Glomerular visceral epithelial cell (primary cell): ENCODE measurements at regions not wholly inside any gene's neighbourhood (a gene's known extent, or its start where the extent isn't known, plus 50 kb on each side); places are given as distances from the start of the nearest gene placed in this dataset.

Experiments
- DNase-seq: peaks from one replicate; pipeline ENCODE4 v3.0.0-alpha.2; 2016; ENCODE audit errors: extremely low spot score

GRCh38 chr5:152270096-152270495 lies 135.0 kb downstream of the NMUR2 start:
- no peak for DNase-seq

GRCh38 chr5:152269533-152269932 lies 135.5 kb downstream of the NMUR2 start:
- no peak for DNase-seq

GRCh38 chr5:152264645-152265254 lies 140.3 kb downstream of the NMUR2 start:
- no peak for DNase-seq

DNA sequence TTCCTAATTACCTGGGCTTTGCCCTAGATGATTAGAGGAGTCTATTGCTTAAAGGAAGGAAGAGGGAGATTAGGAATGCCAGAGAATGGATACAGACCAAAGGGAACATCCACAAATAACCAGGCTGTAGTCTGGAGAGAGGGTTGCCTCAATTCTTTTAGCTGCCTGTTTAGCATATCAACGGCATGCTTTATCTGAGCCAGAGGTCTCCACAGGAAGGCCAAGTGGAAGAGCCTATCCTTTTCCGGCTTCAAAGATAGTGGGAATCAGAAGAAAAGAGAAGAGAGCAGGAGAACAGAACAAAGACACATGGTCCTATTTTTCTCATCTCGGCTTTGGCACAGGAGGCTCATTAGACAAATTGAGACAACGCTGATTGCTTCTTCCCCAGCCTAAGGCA lies 142.4 kb downstream of the NMUR2 start:
- no peak for DNase-seq

- no peak for DNase-seq
These were observed 144.1 kb downstream of the NMUR2 start for GRCh38 chr5:152260940-152261339.

DNA sequence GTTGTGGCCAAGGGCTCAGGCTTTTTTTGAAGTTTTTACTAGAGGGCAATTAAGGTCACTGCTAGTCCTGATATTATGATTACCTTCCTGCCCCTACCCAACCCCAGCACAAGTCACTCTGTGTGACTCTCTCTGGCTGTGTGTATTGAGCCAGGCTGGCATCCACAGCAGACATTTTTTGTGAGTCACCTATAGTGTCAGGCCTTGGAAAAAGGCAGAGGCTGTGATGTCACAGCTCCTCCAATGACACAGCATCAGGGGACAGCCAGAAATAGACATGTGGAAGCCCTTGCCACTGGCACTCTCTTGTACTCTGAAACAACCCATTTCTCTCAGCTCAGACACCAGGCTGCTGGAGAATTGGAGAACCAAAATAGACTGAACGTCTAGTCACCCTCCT lies 145.4 kb downstream of the NMUR2 start:
- DNase-seq, result no peak

DNA sequence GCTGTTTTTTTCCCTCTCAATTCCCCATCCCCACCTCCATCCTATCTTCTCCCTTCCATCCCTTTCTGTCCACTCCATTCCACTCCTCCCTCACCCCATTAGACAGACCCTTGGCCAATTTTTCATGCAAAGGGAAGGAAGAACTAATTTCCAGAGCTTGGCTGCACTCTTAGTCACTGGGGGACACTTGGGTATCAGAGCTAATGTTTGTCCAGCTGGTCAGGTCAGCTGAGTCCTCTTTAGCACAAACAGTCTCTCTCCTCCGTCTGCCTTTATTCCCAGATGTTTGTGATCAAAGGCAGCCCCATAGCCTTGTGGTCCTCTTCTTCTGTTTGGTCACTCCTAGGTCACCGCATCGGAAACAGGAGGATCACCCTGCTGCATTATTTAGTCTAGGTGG lies 148.5 kb downstream of the NMUR2 start:
- no peak for DNase-seq

DNA sequence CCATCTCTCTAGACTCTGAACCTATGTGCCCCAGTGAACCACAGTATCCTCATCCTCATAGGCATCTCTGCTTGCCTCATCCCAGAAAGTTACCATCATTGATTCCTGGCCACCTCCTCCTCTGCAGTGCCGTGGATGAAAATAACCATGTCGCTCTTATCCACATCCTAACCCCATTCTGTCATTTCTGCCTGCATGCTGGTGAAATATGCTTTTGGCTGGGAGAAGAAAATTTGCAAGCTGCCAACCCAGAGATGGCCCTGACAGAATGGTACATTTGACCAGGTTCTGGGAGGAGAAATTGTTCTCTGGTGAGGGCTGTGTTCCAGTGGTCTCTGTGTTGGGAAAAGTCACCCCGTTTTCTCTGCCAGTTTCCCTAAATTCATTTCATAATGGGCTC lies 149.7 kb downstream of the NMUR2 start:
- DNase-seq, result no peak

GRCh38 chr5:152247850-152248385 lies 157.2 kb downstream of the NMUR2 start:
- DNase-seq, result no peak

GRCh38 chr5:152246401-152246800 lies 158.7 kb downstream of the NMUR2 start:
- DNase-seq, result peak; percentile 20

DNA sequence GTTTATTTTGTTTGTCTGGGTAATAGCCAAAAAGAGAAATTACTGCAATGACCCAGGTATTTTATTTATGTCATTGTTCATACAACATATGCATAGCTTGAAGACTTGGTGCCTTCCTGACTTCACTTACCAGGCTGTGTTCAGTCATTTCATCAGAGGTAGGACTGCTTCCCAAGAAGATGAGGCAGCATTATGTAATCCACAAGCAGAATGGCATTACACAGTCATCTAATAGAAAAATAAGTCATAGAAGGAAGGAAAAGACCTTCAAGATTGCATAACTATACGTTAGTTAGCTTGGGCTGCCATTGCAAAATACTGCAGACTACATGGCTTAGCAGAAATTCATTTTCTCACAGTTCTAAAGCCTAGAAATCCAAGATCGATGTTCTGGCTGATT lies 167.5 kb downstream of the NMUR2 start:
- DNase-seq, result no peak

DNA sequence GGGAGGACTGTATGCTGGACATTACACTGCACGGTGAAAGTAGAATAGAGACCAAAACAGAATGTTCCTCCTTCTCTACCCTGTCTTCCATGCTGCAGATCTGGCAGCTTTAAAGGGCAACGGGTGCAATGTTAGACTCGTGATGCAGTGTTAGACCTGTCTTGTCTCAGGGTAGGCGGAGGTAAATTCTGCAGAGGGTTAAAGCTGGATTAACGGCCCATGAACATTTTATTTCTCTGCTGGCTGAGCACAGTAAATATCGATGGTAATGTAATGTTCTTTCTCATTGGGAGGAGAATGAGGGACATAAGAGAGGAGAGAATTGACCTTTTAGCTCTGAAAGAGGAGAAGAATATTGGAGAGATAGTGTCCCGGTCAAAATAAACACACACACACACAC lies 178.9 kb downstream of the NMUR2 start:
- DNase-seq, result no peak

- no peak for DNase-seq
These were observed 183.1 kb downstream of the NMUR2 start for GRCh38 chr5:152221721-152222629.

GRCh38 chr5:152218694-152219093 lies 186.4 kb downstream of the NMUR2 start:
- no peak for DNase-seq

GRCh38 chr5:152205804-152206203 lies 199.3 kb downstream of the NMUR2 start:
- no peak for DNase-seq

- DNase-seq, result no peak
These were observed 202.8 kb downstream of the NMUR2 start for GRCh38 chr5:152202321-152202720.

DNA sequence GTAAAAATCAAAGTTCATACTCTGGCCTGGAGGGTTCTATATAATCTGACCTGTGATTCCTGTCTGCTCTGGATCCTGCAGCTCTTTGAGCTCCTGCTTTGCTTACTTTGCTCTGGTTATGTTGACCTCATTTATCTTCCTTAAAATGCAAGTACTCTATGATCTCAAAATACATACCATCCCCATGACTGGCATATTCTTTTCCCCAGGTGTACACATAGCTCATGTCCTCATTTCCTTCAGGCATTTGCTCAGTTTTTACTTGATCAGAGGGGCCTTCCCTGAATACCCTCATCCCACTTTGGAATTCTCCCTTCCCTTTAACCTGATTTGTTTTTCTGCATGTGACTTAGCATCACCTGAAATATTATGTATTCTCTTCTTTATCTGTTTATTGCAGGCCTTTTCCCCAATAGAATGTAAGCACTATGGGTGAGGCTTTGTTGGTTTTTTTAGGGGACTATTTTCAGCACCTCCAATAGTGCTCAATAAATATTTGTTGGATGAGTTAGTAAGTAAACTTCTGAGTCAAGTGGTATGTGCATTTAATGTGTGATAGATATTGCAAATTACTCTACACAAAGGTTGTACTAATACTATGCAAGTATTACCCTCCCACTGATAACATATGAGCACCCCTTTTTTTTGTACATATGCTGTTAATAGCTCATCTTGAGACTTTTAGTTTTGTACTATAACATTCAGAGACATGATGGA lies 211.5 kb downstream of the NMUR2 start:
- no peak for DNase-seq

- no peak for DNase-seq
These were observed 216.8 kb downstream of the NMUR2 start for GRCh38 chr5:152188251-152188650.

GRCh38 chr5:152187668-152188067 lies 217.4 kb downstream of the NMUR2 start:
- DNase-seq, result no peak

DNA sequence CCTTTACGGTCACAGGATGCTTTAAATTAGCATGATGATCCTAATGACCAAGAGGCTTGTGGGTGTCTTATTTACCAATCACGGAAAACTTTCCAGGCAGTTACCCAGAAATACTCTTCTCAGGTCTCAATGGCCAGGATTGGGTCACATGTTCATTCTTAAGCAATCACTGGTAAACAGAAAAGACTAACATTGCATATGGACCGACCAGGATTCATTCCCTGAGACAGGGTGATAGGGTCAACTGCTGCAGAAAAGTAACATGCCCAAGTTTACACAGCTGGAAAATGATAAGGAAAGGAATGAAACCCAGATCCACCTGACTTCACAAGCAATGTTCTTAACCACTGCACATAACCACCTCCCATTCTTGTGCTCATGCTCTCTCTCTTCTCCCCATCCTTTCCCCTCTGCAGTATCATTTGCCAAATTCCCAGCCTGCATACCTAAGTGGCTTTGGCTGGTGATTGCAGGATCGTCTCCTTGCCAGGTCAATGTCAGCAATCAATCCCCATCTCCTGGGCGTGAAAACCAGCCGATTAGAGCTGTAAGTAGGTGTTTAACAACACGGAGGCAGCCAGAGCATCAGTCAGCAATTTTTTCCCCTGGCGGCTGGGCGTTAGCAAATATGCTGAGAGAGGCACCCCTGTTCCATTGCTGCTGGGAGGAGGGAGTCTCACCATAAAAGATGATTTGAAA lies 219.4 kb downstream of the NMUR2 start:
- no peak for DNase-seq

DNA sequence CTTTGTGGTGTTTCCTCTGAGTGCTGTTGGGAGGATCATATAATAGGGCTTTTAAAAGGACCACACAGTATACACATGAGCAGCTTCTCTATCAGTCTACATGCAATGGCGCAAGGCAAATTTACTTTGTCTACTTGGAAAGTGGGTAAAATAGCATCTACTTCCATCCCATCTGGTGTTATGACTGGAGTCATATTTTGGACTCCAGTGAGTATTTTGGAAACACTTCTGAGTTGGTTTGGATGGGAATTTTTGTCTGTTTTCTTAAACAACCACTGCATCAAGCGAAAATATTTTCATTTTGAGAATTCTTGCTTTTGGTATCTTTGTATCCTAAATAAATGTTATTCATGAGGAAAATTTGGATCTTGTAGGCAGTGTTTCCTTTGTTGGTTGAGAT lies 220.8 kb downstream of the NMUR2 start:
- DNase-seq, result no peak

- DNase-seq, result no peak
These were observed 223.6 kb downstream of the NMUR2 start for GRCh38 chr5:152181461-152181860.
